Osteocyte (in vitro differentiated cells): ENCODE measurements at regions not wholly inside any gene's neighbourhood (a gene's known extent, or its start where the extent isn't known, plus 50 kb on each side); places are given as distances from the start of the nearest gene placed in this dataset.

Experiments
- DNase-seq: peaks from one replicate; pipeline ENCODE4 v3.0.0; 2021; ENCODE audit warnings: mixed read lengths; ENCODE audit not compliant: unreplicated experiment; ENCODE audit errors: extremely low spot score
- H3K27ac Mint-ChIP-seq: one replicate; pipeline ENCODE4 v1.8.0; 2021; ENCODE audit warnings: mild to moderate bottlenecking, mixed read lengths; ENCODE audit not compliant: unreplicated experiment
- H3K27me3 Mint-ChIP-seq: one replicate; pipeline ENCODE4 v1.8.0; 2021; ENCODE audit warnings: mixed read lengths; ENCODE audit not compliant: unreplicated experiment
- H3K36me3 Mint-ChIP-seq: one replicate; pipeline ENCODE4 v1.8.0; 2021; ENCODE audit warnings: mixed read lengths; ENCODE audit not compliant: unreplicated experiment
- H3K4me1 Mint-ChIP-seq: one replicate; pipeline ENCODE4 v1.8.0; 2021; ENCODE audit warnings: mixed read lengths; ENCODE audit not compliant: unreplicated experiment
- H3K4me3 Mint-ChIP-seq: one replicate; pipeline ENCODE4 v1.8.0; 2021; ENCODE audit warnings: mild to moderate bottlenecking, moderate library complexity, mixed read lengths; ENCODE audit not compliant: unreplicated experiment
- H3K9me3 Mint-ChIP-seq: one replicate; pipeline ENCODE4 v1.8.0; 2021; ENCODE audit warnings: mixed read lengths; ENCODE audit not compliant: unreplicated experiment
- TF ChIP-seq, protein P1 (sequence below): fragments of 200-600 bp; sonication (generic); IDR thresholded peaks from 2 replicates; pipeline ENCODE4 v1.5.0; 2021; ENCODE audit warnings: antibody characterized with exemption, mild to moderate bottlenecking, moderate library complexity

DNA sequence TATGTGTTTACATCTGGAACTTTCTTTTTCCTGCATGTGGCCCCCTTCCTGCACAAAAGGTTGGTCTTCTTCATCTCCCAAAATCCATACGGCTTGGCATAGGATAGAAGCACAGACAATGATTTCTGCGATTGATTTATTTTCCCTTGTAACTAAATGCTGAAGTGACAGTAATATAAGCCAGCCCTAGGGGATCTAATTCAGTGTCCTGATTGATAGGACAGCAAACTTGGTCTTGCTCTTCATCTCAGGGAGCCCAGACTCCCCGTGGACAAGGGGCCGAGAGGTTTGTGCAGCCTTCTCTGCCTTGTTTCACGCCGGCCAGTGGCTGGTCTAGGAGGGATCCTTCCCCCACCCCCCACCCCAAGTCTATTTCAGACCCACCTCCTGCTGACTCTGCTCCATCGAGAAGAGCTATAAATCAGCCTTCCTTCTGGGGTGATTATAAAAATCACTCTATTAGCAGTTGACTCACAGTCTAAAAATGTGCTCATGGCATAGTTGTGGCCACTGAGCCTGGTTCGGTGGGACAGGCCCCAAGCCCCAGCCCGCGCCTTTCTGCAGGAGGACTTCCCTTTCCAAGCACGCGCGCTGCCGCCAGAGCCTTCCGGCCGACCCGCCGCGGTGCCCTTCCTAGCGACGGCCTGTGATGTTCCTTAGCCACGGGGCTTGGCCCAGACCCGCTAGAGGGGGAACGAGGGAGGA, 89.8 kb upstream of the COL5A1 start:
- Mint-ChIP-seq H3K9me3 (no peaks in the 10 kb centered on the region), H3K36me3 (no peaks in the 10 kb centered on the region), H3K4me1 (peaks cover 59% of the 10 kb centered on the region), H3K27me3 (no peaks in the 10 kb centered on the region), H3K4me3 (peak overlapping the region; percentile 46), H3K27ac (peak overlapping the region; percentile 97)
- DNase-seq: peak; percentile 94
- TF ChIP-seq, protein P1, sequence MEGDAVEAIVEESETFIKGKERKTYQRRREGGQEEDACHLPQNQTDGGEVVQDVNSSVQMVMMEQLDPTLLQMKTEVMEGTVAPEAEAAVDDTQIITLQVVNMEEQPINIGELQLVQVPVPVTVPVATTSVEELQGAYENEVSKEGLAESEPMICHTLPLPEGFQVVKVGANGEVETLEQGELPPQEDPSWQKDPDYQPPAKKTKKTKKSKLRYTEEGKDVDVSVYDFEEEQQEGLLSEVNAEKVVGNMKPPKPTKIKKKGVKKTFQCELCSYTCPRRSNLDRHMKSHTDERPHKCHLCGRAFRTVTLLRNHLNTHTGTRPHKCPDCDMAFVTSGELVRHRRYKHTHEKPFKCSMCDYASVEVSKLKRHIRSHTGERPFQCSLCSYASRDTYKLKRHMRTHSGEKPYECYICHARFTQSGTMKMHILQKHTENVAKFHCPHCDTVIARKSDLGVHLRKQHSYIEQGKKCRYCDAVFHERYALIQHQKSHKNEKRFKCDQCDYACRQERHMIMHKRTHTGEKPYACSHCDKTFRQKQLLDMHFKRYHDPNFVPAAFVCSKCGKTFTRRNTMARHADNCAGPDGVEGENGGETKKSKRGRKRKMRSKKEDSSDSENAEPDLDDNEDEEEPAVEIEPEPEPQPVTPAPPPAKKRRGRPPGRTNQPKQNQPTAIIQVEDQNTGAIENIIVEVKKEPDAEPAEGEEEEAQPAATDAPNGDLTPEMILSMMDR: no peak

DNA sequence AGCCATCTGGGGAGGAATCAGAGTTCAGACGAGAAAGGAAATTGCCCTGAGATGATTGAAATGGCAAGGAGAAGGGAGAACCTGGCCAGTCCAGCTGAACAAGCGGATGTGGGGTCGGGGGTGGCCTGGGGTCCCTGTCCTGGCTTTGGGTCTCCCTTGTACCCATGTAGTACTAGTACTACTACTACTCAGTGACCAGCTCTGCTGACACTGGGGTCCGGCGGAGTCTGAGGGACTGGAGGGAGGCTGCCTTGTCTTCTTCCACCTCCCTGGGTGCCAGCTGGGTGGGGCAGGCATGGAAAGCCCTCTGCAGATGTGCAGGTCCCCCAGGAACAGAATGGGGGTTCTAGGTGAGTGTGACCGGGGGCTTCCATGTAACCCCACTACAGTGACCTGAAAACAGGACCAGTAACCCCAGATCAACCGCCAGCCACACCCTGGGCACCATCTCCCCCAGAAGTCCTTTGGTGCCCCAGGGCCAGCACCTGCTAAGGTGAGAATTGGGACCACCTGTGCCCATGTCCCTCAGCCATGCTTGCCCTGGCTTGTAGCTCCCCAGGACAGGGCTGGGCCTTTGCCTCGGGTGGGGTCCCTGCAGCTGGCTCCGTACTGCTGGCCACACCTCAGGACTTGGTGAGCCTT, 89.1 kb upstream of the COL5A1 start:
- Mint-ChIP-seq H3K4me3 (peak overlapping the region; percentile 46), H3K27me3 (no peaks in the 10 kb centered on the region), H3K27ac (peak overlapping the region; percentile 97), H3K9me3 (no peaks in the 10 kb centered on the region), H3K36me3 (no peaks in the 10 kb centered on the region), H3K4me1 (peaks cover 53% of the 10 kb centered on the region)
- TF ChIP-seq, protein P1: no peak
- DNase-seq: no peak

DNA sequence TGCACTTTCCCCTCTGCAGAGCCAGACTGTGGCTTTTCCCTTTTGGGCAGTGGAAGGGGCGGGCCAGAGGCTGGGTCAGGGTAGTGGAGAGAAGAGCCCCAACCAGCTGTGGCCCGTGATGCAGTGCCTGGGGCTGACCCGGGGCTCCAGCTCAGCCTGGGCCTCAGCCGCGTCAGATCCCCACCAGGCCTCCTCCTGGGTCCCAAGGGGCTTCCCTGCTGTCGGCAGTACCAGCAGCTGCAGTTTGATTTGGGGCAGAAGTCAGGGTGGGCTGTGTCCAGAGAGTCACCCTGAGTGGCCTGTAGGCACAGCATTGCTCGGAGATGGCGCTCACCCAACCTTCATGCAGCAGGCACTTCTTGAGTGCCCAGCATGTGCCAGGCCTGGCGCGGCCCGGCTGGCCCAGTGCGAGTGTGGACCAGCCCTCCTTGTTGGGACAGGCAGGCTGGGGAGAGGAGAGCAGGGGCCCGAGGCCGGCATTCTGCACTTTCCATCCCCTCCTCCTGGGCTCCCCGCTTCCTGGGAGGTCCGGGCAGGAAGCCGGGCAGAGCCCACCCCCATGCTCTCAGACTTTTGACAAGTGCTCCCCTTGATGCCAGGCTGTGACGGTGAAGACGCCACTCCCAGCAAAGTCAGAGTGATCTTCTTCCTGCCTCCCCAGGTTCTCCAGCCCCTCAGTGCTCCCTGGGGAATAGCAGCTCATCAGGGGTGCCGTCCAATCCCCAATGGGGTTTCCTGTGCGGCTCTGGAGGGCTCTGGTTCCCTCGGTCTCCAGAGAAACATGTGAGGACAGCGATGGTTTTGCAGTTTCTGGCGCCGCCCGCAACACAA, 88.3 kb upstream of the COL5A1 start:
- Mint-ChIP-seq H3K4me3 (no peak overlapping the region), H3K27ac (peak overlapping the region; percentile 97), H3K4me1 (peaks cover 53% of the 10 kb centered on the region), H3K36me3 (no peaks in the 10 kb centered on the region), H3K27me3 (no peaks in the 10 kb centered on the region), H3K9me3 (no peaks in the 10 kb centered on the region)
- TF ChIP-seq, protein P1: no peak
- no peak for DNase-seq

DNA sequence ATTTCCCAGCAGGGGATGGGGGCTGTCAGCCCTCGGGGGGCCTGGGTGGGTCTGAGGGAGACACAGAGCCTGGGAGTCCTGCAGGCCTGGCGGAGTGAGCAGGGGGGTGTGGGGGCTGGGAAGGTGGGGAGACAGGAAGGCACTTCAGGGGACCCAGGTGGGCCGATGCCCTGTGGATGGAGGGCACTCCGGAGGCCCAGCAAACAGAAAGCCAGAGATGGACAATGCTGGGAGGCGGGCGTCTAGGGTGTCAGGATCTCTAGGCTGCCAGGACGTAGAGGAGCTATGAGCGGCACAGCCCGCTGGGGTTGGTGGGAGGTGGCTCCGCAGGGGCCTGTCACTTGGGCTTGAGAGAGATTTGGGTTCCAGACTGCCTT, 87.6 kb upstream of the COL5A1 start:
- no peaks in the 10 kb centered on the region for H3K9me3 Mint-ChIP-seq
- H3K4me1 Mint-ChIP-seq: peaks cover 52% of the 10 kb centered on the region
- no peak for DNase-seq
- H3K27ac Mint-ChIP-seq: no peak overlapping the region
- no peaks in the 10 kb centered on the region for H3K36me3 Mint-ChIP-seq
- no peaks in the 10 kb centered on the region for H3K27me3 Mint-ChIP-seq
- H3K4me3 Mint-ChIP-seq: no peak overlapping the region
- TF ChIP-seq, protein P1: no peak
